NB4 (cell line): ENCODE measurements at regions not wholly inside any gene's neighbourhood (a gene's known extent, or its start where the extent isn't known, plus 50 kb on each side); places are given as distances from the start of the nearest gene placed in this dataset.

Experiments
- CTCF ChIP-seq: IDR thresholded peaks from one replicate; pipeline ENCODE4 v1.5.1; 2012; ENCODE audit warnings: low read depth, low read length
- MYC ChIP-seq: IDR thresholded peaks from 2 replicates; pipeline ENCODE4 v1.6.1; 2011; ENCODE audit warnings: low read depth, low read length
- POLR2A ChIP-seq: IDR thresholded peaks from 2 replicates; pipeline ENCODE4 v1.6.1; 2011; ENCODE audit warnings: mild to moderate bottlenecking; ENCODE audit not compliant: insufficient read length; ENCODE audit errors: extremely low read depth

- TF ChIP-seq CTCF (no peak), POLR2A (no peak), MYC (no peak)
Measured at GRCh38 chr10:113977174-113977573, 66.5 kb upstream of the ADRB1 start.
